ENCODE measurements at regions not wholly inside any gene's neighbourhood (a gene's known extent, or its start where the extent isn't known, plus 50 kb on each side); places are given as distances from the start of the nearest gene placed in this dataset.

DNA sequence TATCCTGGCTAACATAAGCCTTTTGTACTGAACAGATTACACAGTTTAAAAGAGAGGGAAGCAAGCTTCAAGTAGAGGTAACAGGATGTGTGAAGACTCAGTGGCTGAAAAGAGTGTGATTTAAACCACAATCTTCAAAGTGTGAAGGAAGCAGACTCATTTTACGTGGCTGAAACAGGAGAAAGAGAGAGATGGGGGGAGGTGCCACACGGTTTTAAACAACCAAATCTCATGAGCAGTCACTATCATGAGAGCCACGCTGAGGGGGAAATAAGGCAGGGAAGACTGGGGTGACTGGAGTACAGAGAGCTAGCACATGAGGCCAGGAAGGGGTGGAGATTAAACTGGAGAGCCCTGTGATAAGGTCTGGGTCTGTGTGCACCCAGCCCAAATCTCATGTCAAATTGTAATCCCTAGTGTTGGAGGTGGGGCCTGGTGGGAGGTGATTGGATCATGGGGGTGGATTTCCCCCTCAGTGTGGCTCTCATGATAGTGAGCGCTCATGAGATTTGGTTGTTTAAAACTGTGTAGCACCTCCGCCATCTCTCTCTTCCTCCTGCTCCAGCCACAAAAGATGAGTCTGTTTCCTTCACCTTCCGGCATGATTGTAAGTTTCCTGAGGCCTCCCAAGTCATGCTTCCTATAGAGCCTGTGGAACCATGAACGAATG, 318.6 kb upstream of the CD180 start:
- Mint-ChIP-seq H3K36me3 (peaks cover 3% of the 10 kb centered on the region), H3K4me1 (peaks cover 40% of the 10 kb centered on the region), H3K27me3 (no peaks in the 10 kb centered on the region), H3K9me3 (peaks cover 10% of the 10 kb centered on the region), H3K27ac (peak overlapping the region; percentile 81), H3K4me3 (peak overlapping the region; percentile 16)
- DNase-seq: peak; percentile 44

DNA sequence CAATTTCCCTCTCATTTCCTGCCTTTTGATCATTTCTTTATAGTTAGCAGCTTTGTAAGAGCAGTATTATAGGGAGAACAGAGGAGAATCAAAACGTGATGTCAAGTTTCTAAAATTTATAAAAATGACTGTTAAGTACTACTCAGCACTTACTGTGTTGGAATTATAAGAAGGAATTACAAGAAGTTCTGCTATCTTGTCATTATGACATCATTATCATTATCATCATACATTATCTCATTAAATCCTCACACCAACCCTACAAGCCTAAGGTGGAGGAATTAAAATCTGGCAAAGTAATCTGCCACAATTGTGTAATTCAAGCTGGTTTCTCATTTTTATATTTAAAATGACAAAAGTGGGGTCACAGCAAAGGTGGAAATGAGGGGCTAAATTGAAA, 316.2 kb upstream of the CD180 start:
- no peak overlapping the region for H3K27ac Mint-ChIP-seq
- DNase-seq: no peak
- peaks cover 41% of the 10 kb centered on the region for H3K4me1 Mint-ChIP-seq
- H3K9me3 Mint-ChIP-seq: peaks cover 15% of the 10 kb centered on the region
- peaks cover 3% of the 10 kb centered on the region for H3K36me3 Mint-ChIP-seq
- H3K4me3 Mint-ChIP-seq: no peak overlapping the region
- H3K27me3 Mint-ChIP-seq: no peaks in the 10 kb centered on the region

DNA sequence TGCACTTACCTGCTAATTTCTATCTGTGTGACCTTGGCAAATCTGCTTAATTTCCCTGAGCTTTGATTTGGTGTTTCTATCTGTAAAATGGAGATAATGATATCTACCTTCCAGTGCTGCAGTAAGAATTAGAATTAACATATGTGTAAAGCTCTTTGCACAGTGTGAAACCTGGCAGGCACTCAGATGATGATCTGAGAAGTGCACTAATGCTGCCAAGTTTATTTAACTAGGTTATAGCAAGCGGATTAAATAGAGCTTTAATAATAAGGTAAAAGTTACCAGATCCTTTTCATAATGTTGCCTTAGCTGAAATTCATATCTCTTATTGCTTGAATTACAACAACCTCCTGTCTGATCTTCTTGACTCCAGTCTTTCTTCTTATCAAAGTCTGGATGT, 315.3 kb upstream of the CD180 start:
- H3K4me1 Mint-ChIP-seq: peaks cover 41% of the 10 kb centered on the region

DNA sequence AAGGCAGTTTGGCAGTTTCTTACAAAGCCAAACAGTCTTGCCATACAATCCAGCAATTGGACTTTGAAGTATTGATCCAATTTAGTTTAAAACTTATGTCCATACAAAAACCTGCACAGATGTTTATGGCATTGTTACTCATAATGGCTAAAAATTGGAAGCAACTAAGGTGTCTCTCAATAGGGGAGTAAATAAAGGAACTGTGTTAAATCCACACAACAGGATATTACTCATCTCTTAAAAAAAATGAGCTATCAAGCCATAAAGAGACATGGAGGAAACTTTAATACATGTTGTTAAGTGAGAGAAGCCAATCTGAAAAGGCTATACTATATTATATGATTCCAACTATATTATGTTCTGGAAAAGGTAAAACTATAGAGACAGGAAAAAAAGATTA, 313.6 kb upstream of the CD180 start:
- DNase-seq: no peak
- peaks cover 32% of the 10 kb centered on the region for H3K4me1 Mint-ChIP-seq
- peaks cover 10% of the 10 kb centered on the region for H3K9me3 Mint-ChIP-seq
- no peaks in the 10 kb centered on the region for H3K36me3 Mint-ChIP-seq
- peak overlapping the region; percentile 39 for H3K27ac Mint-ChIP-seq
- H3K4me3 Mint-ChIP-seq: no peak overlapping the region
- H3K27me3 Mint-ChIP-seq: no peaks in the 10 kb centered on the region

More for the DNA sequence above, 315.3 kb upstream of the CD180 start:
- H3K27ac Mint-ChIP-seq: no peak overlapping the region
- no peak for DNase-seq
- H3K9me3 Mint-ChIP-seq: peaks cover 13% of the 10 kb centered on the region
- H3K27me3 Mint-ChIP-seq: no peaks in the 10 kb centered on the region
- peaks cover 3% of the 10 kb centered on the region for H3K36me3 Mint-ChIP-seq
- H3K4me3 Mint-ChIP-seq: no peak overlapping the region

DNA sequence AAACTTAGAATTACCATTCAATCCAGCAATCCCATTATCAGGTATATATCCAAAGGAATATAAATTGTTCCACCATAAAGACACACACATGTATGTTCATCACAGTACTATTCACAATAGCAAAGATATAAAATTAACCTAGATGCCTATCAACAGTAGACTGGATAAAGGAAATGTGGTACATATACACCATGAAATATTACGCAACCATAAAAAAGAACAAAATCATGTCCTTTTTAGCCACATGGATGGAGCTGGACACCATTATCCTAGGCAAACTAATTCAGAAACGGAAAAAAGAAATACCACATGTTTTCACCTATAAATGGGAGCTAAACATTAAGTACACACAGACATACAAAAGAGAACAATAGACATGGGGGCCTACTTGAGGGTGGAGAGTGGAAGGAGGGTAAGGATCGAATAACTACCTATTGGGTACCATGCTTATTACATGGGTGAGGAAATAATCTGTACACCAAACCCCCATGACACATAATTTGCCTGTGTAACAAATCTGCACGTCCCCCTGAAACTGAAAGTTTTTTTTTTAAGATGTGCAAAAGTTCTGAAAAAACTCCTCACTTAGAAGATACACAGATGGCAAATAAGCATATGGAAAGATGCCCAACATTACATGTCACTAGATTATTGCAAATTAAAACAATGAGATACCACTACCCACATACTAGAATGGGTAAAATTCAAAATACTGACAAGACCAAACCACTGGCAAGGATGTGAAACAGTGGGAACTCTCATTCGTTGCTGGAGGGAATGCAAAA, 313.0 kb upstream of the CD180 start:
- H3K4me1 Mint-ChIP-seq: peaks cover 26% of the 10 kb centered on the region
- no peak for DNase-seq
- no peak overlapping the region for H3K27ac Mint-ChIP-seq
- H3K36me3 Mint-ChIP-seq: no peaks in the 10 kb centered on the region
- peaks cover 8% of the 10 kb centered on the region for H3K9me3 Mint-ChIP-seq
- no peaks in the 10 kb centered on the region for H3K27me3 Mint-ChIP-seq
- no peak overlapping the region for H3K4me3 Mint-ChIP-seq

DNA sequence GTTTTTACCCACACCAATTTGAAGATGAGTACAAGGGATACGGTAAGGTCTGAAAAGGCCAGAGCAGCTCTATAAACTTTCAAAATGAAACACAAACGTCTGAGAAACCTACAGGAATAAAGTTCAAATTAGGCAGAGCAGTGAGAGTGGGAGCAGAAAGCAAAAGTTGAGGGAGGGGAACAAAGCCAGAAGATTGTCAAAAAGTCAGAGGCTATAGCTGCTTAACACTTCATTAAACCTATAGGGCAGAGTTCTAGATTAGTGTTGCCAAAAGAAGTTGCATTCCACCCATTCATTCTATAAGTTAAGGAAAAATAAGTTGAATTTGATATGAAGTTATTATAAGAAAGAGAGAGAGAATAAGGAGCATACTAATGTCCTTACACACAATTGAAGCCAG, 309.6 kb upstream of the CD180 start:
- H3K36me3 Mint-ChIP-seq: no peaks in the 10 kb centered on the region
- no peaks in the 10 kb centered on the region for H3K27me3 Mint-ChIP-seq
- H3K4me3 Mint-ChIP-seq: no peak overlapping the region
- H3K27ac Mint-ChIP-seq: no peak overlapping the region
- peaks cover 8% of the 10 kb centered on the region for H3K9me3 Mint-ChIP-seq
- peaks cover 10% of the 10 kb centered on the region for H3K4me1 Mint-ChIP-seq
- no peak for DNase-seq

DNA sequence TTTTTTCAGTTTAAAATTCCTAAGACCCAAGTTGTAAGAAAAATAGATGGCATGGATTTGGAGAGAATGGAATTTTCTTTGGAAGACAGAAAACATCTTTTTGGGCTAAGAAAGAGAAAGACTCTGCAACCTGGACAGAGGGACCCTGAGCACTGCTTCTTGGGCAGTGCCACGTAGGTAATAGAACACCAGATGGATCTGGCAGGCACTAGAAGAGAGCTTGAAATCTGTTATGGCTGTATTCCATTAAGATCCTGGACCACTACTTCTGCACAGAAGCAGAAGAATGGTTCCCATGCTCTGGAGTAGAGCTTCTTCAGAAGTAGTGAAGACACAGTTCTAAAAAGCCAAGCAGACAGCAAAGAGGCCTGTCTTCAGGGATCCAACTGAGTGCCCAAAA, 306.4 kb upstream of the CD180 start:
- no peaks in the 10 kb centered on the region for H3K27me3 Mint-ChIP-seq
- no peaks in the 10 kb centered on the region for H3K4me1 Mint-ChIP-seq
- peaks cover 8% of the 10 kb centered on the region for H3K9me3 Mint-ChIP-seq
- DNase-seq: no peak
- no peaks in the 10 kb centered on the region for H3K36me3 Mint-ChIP-seq
- no peak overlapping the region for H3K27ac Mint-ChIP-seq
- no peak overlapping the region for H3K4me3 Mint-ChIP-seq

DNA sequence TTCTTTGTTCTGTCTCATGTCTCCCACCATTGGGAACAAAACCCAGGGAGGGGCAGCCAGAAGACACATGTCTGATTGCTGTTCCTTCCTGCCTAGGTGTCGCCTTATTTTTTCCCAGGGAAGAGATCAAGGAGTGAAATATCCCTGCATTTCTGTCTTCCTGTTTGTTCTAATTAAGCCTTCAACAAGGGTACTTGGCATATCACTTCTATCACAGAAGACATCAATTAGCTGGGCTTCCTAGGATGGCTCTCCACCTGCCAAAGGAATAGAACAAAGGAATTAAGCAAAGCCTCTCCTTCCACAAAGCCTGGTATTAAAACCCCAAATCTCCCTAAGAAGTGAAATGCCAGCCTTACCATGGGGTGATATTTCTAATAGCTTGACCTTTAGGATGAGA, 299.5 kb upstream of the CD180 start:
- Mint-ChIP-seq H3K4me3 (no peak overlapping the region), H3K36me3 (no peaks in the 10 kb centered on the region), H3K27me3 (no peaks in the 10 kb centered on the region), H3K27ac (no peak overlapping the region), H3K9me3 (peaks cover 8% of the 10 kb centered on the region), H3K4me1 (no peaks in the 10 kb centered on the region)
- no peak for DNase-seq

DNA sequence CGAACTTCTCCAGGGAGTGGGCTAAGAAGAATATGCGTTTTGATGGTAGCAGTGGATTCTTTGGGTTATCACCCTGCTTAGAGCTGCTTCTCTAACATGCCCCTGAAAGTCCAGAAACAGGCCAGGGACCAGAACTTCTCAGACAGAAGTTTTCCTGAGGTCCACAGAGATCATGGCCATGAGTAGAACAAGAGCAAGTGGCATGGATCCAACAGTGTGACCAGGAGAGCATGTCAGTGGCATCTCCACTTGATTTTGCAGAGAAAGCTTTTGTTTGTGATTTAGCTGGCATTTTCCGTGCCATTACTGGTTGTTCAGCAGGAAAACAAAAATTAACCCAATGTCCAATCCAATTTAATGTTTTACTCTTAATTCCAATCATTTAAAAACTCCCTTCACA, 298.5 kb upstream of the CD180 start:
- Mint-ChIP-seq H3K36me3 (no peaks in the 10 kb centered on the region), H3K9me3 (peaks cover 2% of the 10 kb centered on the region), H3K4me1 (no peaks in the 10 kb centered on the region), H3K27me3 (no peaks in the 10 kb centered on the region), H3K4me3 (no peak overlapping the region), H3K27ac (no peak overlapping the region)
- no peak for DNase-seq

DNA sequence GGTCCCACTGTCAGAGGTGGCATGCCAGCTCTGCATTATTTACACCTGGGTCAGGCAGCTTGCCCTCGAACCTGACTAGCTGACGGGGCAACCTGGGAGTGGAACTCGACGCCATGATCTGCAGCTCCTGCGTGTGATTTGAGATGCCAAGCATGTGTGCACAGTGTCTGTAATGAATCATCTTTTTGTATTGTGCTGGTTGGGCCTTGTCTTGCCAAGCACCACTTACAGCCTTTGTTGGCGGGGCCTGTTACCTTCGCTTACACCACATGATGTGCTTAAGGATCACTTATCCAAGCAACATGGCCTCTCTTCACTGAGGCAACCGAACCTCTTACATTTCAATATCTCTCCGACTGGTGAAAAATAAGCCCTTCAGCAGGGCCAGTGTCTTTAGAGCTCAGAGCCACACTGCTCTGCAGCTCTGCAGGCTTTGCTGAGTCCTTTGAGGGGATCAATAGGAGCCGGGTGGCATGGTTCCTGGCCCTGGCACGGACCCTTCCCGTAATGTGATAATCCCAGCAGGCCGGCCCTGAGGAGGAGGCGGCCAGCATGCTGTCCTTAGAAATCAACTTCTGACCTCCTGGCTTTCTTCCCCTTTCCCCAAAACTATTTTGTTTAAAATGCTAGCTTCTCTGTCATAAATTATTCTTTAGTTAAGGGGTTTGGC, 297.7 kb upstream of the CD180 start:
- Mint-ChIP-seq H3K4me3 (no peak overlapping the region), H3K27me3 (no peaks in the 10 kb centered on the region), H3K36me3 (no peaks in the 10 kb centered on the region), H3K4me1 (no peaks in the 10 kb centered on the region), H3K27ac (no peak overlapping the region), H3K9me3 (no peaks in the 10 kb centered on the region)
- DNase-seq: no peak

DNA sequence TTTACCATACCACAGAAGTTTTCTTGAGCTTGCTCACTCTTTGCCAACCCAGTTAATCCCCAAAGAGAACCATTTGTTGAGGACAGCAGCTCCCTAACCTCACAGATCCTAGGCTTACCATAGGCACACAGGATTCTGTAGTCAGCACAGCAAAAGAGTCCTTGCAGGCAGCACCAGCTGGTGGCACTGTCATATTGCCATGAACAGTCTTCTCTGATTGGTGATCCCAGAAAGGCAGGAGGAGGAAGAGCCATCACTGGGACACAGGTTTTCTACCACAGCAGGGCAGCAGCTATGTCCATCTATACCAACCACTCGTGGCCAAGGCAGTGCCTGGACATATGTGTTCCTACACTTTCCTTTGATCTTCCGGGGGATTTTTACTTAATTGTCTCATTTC, 297.1 kb upstream of the CD180 start:
- Mint-ChIP-seq H3K27ac (no peak overlapping the region), H3K9me3 (no peaks in the 10 kb centered on the region), H3K4me3 (no peak overlapping the region), H3K27me3 (no peaks in the 10 kb centered on the region), H3K4me1 (no peaks in the 10 kb centered on the region), H3K36me3 (no peaks in the 10 kb centered on the region)
- no peak for DNase-seq

DNA sequence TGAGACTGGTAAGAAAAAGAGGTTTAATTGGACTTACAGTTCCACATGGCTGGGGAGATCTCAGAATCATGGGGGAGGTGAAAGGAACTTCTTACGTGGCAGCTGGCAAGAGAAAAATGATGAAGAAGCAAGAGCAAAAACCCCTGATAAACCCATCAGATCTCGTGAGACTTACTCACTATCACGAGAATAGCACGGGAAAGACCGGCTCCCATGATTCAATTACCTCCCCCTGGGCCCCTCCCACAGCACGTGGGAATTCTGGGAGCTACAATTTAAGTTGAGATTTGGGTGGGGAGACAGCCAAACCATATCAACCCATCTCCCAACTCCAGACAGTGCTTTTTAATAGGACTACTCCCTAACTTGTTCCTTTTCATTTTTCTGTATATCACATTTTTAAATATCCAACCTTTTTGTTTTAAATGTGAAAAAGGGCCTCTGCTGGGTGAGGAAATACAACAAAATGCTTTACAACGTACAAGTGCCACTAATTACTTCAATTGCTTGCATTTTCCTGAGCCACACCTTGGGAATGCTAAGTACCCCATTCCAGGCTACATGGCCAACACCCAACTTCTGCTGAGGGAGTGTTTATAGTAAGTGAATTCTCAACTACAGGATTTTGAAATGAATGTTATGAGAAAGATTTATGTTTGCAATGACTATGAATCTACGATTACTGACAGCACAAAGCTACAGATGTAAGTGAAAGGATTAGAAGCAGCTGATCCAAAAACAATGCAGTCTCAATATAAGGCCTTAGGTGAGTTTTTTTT, 294.1 kb upstream of the CD180 start:
- H3K9me3 Mint-ChIP-seq: no peaks in the 10 kb centered on the region

DNA sequence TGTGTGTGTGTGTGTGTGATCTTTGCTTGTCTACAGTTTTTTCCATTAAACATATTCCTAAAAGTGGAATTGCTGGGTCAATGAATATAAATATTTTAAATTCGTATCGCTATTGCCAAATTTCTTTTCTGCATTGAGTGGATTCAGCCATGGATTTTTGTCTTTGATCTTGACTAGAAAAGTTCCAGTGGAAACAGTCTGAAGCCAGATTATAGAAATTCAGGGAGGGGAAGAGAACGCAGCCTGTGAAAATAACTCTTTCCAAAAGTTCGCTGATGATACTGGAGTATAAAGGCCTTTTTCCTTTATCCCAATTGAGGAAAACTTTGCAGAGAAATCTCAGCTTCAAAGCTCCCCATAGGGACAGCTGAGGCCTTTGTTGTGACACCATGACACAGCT, 292.3 kb upstream of the CD180 start:
- DNase-seq: no peak
- no peak overlapping the region for H3K4me3 Mint-ChIP-seq
- H3K27me3 Mint-ChIP-seq: no peaks in the 10 kb centered on the region
- H3K9me3 Mint-ChIP-seq: no peaks in the 10 kb centered on the region
- H3K36me3 Mint-ChIP-seq: no peaks in the 10 kb centered on the region
- no peak overlapping the region for H3K27ac Mint-ChIP-seq
- H3K4me1 Mint-ChIP-seq: no peaks in the 10 kb centered on the region

More for the DNA sequence above, 294.1 kb upstream of the CD180 start:
- no peak for DNase-seq
- H3K4me1 Mint-ChIP-seq: no peaks in the 10 kb centered on the region
- H3K36me3 Mint-ChIP-seq: no peaks in the 10 kb centered on the region
- H3K4me3 Mint-ChIP-seq: no peak overlapping the region
- no peak overlapping the region for H3K27ac Mint-ChIP-seq
- no peaks in the 10 kb centered on the region for H3K27me3 Mint-ChIP-seq

DNA sequence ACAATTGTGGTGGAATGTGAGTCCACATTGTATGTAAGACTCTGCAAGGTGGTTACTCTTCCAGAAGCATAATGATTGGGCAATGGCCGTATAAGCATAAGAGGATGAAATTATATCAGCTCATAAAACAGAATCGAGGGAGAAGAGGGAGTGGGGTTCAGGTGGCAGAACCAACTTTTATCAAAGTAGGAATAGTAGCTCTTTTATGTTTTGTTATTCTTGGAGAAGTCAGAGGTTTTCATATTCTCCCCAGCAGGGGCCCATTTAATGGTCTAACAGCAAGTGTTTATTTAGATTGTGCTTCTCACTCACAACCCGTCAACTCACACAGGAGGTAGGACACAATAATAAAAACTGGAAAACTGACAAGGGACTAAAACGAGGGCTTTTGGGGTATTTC, 291.3 kb upstream of the CD180 start:
- Mint-ChIP-seq H3K36me3 (no peaks in the 10 kb centered on the region), H3K27ac (no peak overlapping the region), H3K9me3 (peaks cover 2% of the 10 kb centered on the region), H3K4me1 (no peaks in the 10 kb centered on the region), H3K27me3 (no peaks in the 10 kb centered on the region), H3K4me3 (no peak overlapping the region)
- no peak for DNase-seq

DNA sequence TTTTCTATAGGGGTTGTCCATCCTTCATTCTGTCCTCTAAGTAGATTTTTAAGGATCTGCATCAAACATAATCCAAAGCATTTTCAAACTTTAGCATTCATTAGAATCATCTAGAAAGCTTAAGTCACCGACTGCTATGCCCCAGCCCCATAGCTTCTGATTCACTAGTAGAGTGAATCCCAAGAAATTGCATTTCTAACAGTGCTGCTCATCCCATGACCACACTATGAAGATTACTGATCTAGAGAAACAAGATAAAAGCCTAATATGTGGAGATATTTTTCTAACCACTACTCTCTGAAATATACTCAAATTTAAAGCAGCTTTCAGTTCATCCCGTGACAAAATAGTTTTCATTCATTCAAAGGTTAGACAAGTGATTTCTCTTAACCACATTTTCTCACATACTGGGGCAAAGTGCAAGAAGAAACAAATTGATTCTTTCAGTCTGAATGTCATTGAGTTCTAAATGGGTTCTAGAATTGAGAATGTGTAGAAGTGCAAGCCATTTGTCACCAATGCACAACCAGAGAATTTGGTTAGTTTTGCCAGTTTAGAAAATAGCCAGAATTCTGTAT, 286.9 kb upstream of the CD180 start:
- no peaks in the 10 kb centered on the region for H3K4me1 Mint-ChIP-seq
- no peaks in the 10 kb centered on the region for H3K27me3 Mint-ChIP-seq
- DNase-seq: no peak
- no peak overlapping the region for H3K27ac Mint-ChIP-seq
- no peak overlapping the region for H3K4me3 Mint-ChIP-seq
- no peaks in the 10 kb centered on the region for H3K36me3 Mint-ChIP-seq
- H3K9me3 Mint-ChIP-seq: peaks cover 2% of the 10 kb centered on the region
